ENCODE measurements at regions not wholly inside any gene's neighbourhood (a gene's known extent, or its start where the extent isn't known, plus 50 kb on each side); places are given as distances from the start of the nearest gene placed in this dataset.

- TF ChIP-seq POLR2A (IDR thresholded peaks at IDR 0.05) (no peak), CTCF (IDR thresholded peaks at IDR 0.05) (no peak)
Measured at GRCh38 chr18:78526923-78527711, 452.5 kb upstream of the SALL3 start.
